ENCODE measurements at regions not wholly inside any gene's neighbourhood (a gene's known extent, or its start where the extent isn't known, plus 50 kb on each side); places are given as distances from the start of the nearest gene placed in this dataset.

DNA sequence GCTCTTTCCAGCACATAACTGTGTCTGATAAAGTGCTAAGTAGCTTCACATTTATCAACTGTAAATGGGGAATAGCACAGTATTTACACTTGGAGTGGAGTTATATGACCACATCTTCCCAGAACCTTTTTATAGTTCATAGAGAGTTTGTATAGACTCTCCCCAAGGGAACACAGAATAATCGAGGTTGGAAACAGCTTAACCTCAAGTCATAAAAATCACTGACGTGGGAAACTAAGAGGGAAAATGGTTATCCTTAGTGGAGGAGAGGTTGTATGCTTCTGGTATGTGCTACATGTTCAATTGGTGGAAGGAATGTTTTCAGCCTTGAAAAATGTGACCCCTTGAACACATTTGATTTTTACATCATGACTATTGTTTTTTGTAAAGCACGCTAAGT lies 167.9 kb upstream of the KIAA1217 start:
- DNase-seq: no peak

DNA sequence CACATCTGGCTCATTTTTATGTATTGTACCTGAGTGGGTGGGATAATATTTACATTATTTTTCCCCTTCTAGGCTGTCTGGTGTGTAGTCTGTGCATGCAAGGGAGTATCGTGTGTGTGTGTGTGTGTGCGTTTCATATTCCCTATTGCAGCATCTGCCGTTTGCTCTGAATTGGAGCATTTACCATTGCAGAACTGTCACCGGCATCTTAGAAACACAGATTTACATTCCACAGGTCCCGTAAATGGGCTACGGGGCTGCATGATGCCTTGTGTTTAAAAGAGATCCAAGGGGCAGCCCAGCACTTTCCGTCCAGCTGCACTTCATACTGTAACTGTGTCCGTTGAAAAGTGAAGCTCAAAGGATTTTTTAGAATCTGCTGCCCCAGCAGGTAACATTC lies 167.1 kb upstream of the KIAA1217 start:
- DNase-seq: no peak

DNA sequence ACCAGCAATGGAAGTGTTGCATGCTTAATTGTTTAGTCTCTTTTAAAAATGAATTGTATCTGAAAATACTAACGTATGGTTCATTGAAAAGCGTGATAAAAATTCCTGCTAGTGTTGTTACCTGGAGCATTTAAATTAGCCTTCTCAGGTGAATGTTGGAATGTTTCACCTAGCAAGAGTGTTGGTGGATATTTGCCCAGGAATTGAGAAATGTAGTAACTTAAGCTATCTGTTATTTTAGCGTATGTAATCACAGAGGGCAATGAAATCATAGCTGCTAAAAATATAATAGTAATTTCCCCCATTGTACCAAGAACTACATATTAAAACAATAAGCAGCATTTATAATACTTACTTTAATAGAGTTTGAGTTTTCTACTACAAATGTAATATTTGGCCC lies 166.1 kb upstream of the KIAA1217 start:
- DNase-seq: no peak

DNA sequence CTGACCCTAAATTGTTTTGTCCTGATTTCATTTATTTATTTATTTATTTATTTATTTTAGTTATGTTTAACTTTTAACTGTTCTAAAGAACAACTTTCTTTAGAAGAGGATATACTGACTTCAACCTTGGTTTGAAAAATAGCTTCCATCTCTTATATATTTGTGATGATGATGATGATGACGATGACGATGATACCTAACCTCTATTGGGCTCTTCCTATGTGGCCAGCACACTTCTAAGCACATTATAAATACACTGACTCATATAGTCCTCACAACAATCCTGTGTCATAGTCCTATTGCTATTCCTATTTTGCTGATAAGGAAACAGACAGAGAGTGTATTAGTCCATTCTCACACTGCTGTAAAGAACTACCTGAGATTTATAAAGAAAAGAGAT lies 162.9 kb upstream of the KIAA1217 start:
- no peak for DNase-seq

DNA sequence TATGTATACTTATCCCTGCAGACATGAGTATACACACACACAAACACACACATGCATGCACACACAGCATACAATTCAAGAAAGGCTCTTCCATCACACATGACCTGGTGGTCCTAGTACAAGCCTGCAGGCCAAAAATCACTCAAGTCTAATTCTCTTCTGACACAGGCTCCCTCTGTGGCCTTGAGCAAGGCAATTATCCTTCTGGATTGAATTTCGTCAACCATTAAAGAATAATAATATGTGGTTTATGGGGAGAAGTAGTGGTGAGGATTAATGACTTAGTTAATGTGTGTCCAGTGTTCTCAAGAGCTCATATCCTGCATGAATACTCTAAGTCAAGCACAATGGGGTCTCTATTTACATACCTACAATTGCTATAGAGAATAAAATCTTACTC lies 161.8 kb upstream of the KIAA1217 start:
- DNase-seq: no peak

DNA sequence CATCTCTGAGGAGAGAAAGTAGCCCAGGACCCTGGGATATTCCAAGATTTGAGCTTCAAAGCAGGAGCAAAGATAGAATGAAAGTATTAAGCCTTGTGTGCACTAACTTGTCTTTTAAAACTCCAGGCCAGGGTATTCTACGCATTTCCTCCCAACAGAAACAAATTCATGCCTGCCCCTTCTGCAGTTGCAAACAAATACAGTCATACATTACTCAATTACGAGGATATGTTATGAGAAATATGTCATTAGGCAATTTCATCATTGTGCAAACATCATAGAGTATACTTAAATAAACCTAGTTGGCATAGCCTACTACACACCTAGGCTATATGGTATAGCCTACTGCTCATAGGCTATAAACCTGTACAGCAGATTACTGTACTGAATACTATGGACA lies 154.5 kb upstream of the KIAA1217 start:
- DNase-seq: no peak

DNA sequence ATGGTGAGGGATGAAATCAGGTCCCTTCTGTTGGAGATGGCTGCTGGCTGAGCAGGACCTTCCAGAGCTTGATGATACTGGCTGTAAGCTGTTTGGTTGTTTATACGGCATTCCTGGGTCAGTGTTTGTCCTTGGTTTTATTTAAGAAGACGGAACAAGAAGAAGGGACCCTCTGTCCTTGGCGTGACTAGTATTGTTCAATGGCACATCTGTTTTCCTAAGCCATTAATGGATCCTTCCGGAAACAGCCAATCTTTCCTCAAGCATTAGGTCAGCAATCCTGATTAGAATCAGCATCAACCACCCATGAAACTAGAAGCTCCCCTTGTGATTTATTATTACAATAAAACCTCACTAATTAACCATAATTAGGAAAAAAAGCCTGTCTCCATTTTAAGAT lies 128.7 kb upstream of the KIAA1217 start:
- DNase-seq: no peak

DNA sequence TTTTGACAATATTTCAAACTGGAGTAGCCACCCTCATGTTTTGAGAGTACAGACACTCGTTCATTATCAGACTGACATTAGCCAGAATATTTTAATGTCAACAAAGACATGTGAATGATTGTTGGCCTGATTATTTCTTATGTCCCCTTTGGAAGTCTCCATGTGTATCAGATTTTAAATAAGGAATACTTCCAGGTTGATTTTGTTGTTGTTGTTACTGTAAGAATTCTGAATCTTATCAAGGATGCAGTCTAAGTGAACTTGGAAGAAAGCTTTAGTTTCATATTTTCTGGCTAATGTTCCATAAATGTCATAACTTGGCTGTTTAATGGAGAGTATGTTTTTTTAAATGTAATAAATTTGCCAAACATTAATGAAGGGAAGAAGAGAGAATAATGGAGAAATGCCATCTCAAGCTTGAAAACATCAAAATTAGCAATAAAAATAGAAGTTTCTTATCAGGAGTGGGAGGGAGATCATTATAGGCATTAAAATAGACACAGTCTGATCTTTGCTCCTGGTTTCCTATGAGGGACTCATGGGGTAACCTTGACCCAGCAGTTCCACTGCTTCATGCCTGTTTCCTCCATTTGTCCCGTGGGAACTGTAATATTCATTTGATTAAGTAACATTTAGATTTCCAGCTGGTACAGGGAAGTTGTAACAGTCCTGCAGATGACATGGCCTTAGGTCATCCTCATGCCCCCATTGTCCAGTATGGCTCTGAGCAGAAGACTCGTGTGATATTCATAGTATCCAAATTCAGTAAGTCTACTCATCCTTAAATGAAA lies 122.4 kb upstream of the KIAA1217 start:
- no peak for DNase-seq

DNA sequence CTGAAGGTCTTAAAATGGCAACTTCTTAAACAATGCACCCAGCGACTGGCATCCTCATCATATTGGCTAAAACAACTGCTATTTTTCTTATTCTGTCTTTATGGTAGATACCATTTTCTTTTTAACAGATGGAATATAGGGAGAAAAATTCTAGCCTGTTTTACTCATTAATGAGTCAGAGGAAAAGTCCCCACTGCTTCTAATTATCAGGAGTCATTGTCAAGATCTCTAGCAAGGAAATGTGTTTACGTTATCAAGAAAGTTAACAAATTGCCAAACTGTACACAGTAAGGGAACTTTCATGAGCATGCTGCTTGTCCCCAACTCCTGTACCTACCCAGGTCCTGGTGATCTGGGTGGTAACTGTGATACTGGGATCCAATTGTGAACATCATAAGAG lies 117.7 kb upstream of the KIAA1217 start:
- no peak for DNase-seq

DNA sequence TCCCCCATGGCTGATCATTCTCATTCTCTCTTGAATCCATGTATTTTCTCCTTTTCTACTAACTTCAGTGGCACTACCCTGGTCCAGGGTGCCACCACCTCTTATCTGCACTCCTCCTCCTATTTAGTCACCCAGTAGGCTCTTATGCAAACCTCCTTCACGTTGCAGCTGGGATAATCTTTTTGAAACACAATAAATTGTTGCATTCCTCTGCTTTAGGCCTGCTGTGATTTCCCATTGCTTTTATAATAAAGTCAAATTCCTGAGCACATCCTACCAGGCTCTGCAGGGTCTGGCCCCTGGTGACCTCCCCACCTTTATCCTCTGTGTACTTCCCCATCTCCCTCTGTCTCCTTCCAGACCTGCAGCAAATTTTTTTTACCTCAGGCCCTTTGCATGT lies 112.7 kb upstream of the KIAA1217 start:
- DNase-seq: no peak

DNA sequence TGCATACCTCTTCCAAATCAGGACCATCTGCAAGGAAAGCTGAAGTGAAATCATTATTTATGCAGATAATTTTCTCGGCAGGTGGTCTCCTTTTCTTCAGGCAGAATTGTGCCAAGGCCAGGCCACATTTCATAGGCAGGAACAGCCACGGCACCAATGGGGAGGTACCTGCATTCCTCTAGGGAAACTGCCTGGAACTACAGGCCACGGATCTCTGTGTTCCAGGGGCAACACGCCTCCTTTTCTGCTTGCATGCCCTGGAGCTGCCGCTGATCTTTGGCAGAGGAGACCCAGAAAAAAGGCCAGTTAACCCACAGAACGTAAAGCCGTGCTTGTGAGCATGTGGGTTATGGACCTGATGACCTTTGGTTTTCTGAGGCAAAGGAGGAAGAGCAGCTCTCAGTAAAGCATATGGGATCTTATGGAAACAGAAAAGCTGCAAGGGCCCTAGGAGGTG lies 111.2 kb upstream of the KIAA1217 start:
- no peak for DNase-seq

DNA sequence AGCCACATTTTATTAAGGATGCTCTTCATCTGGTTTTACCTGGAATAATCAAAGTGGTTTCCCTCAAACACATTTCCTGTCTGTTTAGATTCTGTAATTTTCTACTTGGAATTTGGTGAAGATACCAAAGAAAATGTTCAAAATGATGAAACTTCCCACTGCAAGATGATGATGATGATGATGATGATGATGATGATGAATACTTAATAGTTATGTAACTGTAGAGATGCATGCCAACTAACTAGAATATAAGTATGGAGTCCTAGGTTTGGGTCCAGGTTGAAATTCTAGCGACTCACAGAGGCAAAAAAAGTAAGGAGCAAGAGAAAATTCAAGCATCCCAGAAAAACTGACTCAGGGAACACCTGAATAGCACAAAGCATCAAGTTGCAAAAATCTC lies 104.0 kb upstream of the KIAA1217 start:
- DNase-seq: no peak

DNA sequence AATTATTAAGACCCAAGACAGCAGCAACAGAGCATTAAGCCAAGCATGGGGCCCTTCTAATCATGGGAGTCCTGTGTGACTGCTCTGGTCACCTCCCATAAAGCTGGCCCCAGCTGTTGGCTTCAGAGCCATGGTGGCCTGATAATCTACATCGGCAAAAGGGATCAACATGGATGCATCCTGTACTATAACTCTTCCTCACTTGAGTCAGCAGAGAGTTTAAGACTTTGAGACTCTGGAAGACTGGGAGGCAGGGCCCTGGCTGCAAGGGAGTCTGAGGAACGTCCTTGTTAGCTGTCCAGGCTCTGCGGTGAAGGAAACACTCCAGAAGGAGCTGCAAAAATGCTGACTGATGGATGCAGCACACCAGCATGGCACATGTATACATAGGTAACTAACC lies 95.0 kb upstream of the KIAA1217 start:
- DNase-seq: no peak

DNA sequence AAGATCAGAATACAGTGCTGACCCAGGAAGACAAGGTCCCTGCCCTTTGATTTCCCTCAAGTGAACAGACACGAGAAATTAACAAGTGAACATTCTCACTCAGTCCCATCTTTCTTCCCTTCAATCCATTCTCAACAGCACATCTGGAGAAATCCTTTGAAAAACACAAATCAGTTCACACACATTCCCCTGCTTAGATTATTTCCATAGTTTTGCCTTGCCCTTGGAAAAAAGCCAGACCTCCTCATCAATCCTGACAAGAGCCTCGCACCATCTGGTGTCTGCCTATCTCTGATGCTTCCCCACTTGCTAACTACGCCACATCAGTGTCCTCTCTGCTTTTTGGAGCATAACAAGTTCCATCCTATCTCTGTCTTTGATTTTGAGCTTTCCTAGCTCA lies 94.4 kb upstream of the KIAA1217 start:
- no peak for DNase-seq

DNA sequence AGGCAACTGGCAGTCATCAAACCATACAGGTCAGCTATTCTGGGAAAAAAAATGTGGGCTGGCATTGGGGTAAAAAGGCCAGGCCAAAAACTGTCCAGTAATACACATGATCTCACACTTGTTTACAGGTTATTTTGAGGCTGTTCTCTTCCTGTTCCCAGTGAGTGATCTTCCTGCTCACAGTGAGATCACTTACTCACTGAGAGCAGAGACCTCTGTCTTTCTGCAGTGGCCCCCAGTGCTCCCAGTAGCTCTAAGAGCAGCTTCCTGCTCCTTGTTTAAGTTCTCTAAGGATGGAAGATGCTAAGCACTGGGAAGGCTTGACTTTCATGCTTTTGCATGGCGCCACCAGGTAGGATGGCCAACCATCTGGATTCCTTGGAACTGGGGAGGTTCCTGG lies 93.5 kb upstream of the KIAA1217 start:
- no peak for DNase-seq

DNA sequence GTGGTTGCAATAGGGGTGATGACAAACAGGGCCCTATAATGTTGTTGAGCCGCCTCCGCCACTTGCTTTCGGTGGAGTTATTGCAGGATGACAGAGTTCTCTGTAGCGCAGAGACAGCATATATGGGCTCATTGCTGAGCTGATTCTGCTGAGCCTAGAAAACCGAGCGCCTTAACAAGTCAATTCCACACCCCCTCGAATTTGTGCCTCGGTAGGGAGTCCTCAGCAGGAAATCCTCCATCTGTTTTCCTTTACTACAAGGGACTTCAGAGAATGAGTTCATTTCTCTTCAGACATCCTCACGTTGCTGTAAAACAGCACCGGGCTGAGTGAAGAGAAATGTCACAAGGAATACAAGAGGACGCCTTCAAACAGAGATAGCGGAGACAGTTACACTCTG lies 90.7 kb upstream of the KIAA1217 start:
- no peak for DNase-seq

DNA sequence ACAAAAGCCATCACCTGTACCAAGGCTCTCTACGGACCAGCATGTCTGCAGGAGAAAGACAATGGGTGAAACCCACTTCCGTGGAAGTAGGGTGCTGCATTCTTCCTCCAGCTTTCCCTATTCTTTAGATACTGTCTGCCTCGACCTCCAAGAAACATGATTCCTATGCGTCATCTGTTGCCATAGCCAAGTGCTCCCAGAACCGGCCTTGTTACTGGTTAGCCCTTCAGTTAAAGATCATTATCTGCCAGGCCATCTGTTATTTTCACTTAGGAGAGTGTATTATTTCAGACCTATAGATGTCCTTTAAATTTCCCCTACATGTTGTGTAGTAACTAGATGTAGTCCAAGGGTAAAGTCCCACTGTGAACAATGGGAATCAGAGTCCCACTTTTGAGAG lies 89.0 kb upstream of the KIAA1217 start:
- DNase-seq: no peak

DNA sequence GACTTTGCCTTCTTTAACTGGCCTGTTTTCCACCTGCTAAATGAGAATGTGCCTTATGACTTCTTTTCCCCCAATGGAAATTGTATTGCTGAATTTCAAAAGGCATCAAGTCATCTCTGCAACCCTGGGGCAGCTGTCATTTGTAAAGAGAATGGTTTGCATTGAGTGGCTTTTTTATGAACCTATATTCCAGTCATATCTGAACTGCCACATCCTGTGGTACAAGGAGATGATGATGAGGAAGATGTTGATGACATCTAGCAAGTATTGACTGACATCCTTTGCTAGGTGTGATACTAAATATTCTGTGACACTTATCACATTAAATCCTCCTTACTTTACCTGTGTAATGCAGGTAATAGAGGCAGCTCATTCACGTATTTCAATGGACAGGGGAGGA lies 88.3 kb upstream of the KIAA1217 start:
- no peak for DNase-seq

DNA sequence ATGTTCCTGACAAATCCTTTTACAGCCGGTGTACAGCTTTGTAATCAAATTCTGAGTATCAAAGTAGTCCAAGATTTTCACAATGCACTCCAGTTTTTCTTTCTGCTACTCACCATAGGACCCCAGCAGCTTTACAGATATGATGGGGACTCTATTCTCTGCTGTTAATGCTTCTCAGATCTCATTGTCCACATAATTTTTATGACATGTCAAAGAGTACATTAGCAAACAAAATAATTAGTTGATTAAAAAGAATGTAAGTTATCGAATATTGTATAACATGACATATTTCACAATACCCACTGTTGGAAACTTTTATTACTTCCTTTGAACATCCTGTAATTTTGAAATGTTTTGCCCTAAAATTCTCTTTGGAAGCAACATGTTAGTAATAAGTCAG lies 81.4 kb upstream of the KIAA1217 start:
- DNase-seq: no peak

DNA sequence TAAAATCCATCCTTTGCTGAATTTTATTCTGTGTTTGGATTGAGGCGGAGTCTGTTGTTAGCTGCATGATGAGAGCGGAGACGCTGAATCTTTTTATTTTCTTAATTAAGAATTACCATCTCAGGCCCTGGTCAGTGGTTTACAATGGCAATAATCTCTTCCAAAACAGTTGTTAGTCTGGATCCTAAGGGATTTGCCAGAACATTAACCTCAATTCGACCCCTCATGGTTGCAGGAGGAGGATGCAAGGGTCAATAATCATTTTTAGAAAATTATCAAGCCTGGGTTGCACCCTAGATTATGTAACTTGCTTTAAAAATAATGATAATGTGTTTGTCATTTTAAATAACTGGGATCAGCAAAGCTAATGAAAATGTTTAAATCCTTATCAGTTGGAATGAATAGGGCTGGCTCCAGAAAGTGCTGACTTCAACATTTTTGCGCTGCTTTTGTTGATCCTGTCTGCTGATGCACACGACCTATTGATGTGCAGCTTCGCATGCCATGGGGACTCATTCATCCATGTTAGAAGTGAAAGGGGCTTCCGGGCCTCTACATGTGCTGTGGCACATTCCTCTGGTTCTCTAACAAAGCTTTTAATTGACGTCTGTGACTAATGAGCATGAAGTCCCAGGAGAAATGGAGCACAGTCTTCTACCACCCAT lies 80.7 kb upstream of the KIAA1217 start:
- DNase-seq: no peak

DNA sequence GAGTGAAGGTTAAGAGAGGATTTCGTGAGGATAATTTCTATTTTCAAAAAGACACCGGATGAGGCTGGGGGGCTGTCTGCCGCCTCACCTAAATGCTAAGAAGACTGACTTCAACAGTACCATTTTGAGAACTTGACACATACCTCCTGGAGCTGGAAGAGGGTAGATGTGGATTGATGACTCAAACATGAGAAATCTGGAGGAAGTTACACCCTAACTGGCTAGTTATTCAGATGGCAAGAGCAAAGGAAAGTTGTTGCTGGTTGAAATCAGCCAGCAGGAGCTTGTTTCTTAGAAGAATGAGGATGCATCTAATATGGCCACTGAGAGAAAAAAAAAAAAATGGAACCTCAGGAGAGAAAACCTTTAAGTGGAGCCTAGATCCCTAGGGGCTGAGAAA lies 76.2 kb upstream of the KIAA1217 start:
- DNase-seq: no peak

DNA sequence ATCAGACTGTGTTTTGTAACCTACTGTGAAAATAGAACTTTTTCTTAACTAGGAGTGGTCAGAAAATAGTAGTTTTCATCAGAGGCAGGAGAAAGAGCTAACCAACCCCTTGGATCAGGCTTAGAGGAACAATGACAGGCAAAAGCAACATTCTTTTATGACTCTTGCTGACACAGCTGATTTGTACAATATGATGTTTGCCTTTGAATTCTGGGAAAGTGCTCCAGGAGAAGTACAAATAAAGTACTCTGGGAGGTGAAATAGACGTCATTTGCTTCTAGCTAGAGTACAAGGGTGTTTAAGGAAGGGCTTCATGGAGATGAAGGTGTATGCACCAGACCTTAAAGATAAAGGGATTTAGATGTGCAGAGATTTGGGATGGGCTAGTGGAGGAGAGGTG lies 75.1 kb upstream of the KIAA1217 start:
- DNase-seq: no peak

DNA sequence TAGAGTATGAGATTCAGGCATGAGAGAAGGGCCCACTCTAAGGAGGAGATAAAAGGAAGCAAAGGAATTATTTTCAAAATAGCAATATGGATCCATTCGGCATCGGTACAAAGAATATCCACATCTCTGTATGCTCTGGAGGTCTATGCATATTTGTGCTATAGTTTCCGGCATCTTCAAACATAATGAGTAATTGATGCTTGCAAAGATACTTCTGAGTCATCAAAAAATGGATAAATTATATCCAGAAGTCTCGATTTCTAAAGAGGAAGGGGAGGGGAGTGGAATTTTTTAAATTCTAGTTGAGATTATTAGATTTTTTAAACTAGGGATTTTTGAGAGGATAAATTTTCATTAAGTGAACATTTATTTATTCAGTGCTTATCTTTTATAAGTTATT lies 72.9 kb upstream of the KIAA1217 start:
- DNase-seq: no peak

DNA sequence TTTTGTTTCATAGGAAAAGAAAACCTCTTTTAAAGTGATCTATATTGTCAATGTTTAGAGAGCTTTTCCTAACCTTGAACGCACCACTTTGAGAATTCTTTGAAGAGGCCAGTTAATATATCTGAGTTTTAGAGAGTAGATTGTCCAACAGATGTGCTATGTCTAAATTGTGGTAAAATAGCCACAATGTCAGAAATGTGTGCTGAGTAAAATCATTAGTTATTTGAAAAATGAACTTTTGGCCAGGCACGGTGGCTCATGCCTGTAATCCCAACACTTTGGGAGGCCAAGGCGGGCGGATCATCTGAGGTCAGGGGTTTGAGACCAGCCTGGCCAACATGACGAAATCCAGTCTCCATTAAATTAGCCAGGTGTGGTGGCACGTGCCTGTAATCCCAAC lies 61.6 kb upstream of the KIAA1217 start:
- DNase-seq: no peak

DNA sequence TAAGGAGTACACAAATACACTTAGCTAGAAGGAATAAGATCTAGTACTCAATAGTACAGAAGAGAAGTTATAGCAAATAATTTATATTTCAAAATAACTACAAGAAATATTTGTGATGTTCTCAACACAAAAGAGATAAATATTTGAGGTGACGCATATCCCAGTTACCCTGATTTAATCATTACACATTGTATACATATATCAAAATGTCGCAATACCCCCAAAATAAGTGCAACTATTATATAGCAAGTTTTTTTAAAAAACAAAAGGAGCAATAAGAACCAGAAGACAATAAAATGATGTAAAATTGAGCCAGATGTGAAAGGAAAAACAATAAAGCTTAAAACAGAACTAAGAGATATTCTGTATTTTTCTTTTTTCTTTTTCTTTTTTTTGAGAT lies 59.3 kb upstream of the KIAA1217 start:
- no peak for DNase-seq

All from NCI-H2029 treated with DMSO at 0.1 percent for 48 hours (cell line).